ENCODE measurements at regions not wholly inside any gene's neighbourhood (a gene's known extent, or its start where the extent isn't known, plus 50 kb on each side); places are given as distances from the start of the nearest gene placed in this dataset.
A peak's percentile ranks its signal among the peaks of the same experiment; 100 is the strongest.

- DNase-seq (no peak), ATAC-seq (no peak)
- CTCF ChIA-PET, result no interaction called here
- no TSS peak for BruUV-seq (replicated peaks)
- no peak overlapping the region for H3K4me2 ChIP-seq (ENCODE audit: low read length)
- TF ChIP-seq EZH2 (IDR thresholded peaks at IDR 0.05; ENCODE audit: low read length, unreplicated experiment) (no peak), CTCF (conservative IDR thresholded peaks at IDR 0.05; ENCODE audit: low read depth, low read length) (no peak), EZH2phosphoT487 (IDR thresholded peaks at IDR 0.05; ENCODE audit: borderline replicate concordance, low read length) (no peak)
- no peaks in the 10 kb centered on the region for H3K36me3 ChIP-seq (ENCODE audit: low read depth, low read length)
- no peaks in the 10 kb centered on the region for H3K9me3 ChIP-seq (ENCODE audit: low read length)
- no peak overlapping the region for H3K9ac ChIP-seq (ENCODE audit: low read length)
- intact Hi-C loops (cut with micrococcal nuclease), result no loop called here
- no peaks in the 10 kb centered on the region for H3K9me2 ChIP-seq (replicated peaks; ENCODE audit: low read length)
- no peaks in the 10 kb centered on the region for H4K20me1 ChIP-seq (ENCODE audit: low read length)
- no peaks in the 10 kb centered on the region for H3K79me2 ChIP-seq (ENCODE audit: low read length)
- no peaks in the 10 kb centered on the region for H3F3A ChIP-seq (ENCODE audit: low read length, unreplicated experiment)
- H3K4me3 ChIP-seq (ENCODE audit: low read length), result no peak overlapping the region
- POLR2A ChIA-PET (ENCODE audit: unreplicated experiment), result no interaction called here
- no peak overlapping the region for H3K27ac ChIP-seq (ENCODE audit: low read length)
- peaks cover 3% of the 10 kb centered on the region for H3K4me1 ChIP-seq (ENCODE audit: insufficient read depth, low read length)
- no peaks in the 10 kb centered on the region for H3K27me3 ChIP-seq (ENCODE audit: low read length)
- no peak overlapping the region for H2AFZ ChIP-seq (ENCODE audit: low read length)
These were observed 50.3 kb upstream of the TMC1 start for GRCh38 chr9:72471096-72471495.

- ChIA-PET POLR2A (ENCODE audit: unreplicated experiment) (no interaction called here), CTCF (interaction anchor here (0.6 kb wide), 1 partner anchor 13 kb away, joined by 3 read pairs; no protein-coding TSS in a partner anchor)
- Histone ChIP-seq H3K4me3 (ENCODE audit: low read length) (no peak overlapping the region), H3K9ac (ENCODE audit: low read length) (no peak overlapping the region), H3K4me2 (ENCODE audit: low read length) (no peak overlapping the region), H3F3A (ENCODE audit: low read length, unreplicated experiment) (no peaks in the 10 kb centered on the region), H3K79me2 (ENCODE audit: low read length) (no peaks in the 10 kb centered on the region), H3K27ac (ENCODE audit: low read length) (no peak overlapping the region), H3K4me1 (ENCODE audit: insufficient read depth, low read length) (0 out of 2 replicates have a peak, but pooled peaks cover 5% of the 10 kb centered on the region), H3K36me3 (ENCODE audit: low read depth, low read length) (no peaks in the 10 kb centered on the region), H2AFZ (ENCODE audit: low read length) (no peak overlapping the region), H4K20me1 (ENCODE audit: low read length) (no peaks in the 10 kb centered on the region), H3K9me2 (replicated peaks; ENCODE audit: low read length) (no peaks in the 10 kb centered on the region), H3K9me3 (ENCODE audit: low read length) (no peaks in the 10 kb centered on the region), H3K27me3 (ENCODE audit: low read length) (no peaks in the 10 kb centered on the region)
- no TSS peak for BruUV-seq (replicated peaks)
- ATAC-seq (no peak), DNase-seq (no peak)
- intact Hi-C loops (cut with micrococcal nuclease), result no loop called here
- TF ChIP-seq EZH2phosphoT487 (IDR thresholded peaks at IDR 0.05; ENCODE audit: borderline replicate concordance, low read length), result no peak
- TF ChIP-seq CTCF (conservative IDR thresholded peaks at IDR 0.05; ENCODE audit: low read depth, low read length), result no peak
- no peak for TF ChIP-seq EZH2 (IDR thresholded peaks at IDR 0.05; ENCODE audit: low read length, unreplicated experiment)
These were observed 53.4 kb upstream of the TMC1 start for GRCh38 chr9:72467766-72468738.

GRCh38 chr9:72465593-72465984 lies 55.8 kb upstream of the TMC1 start:
- no peak for TF ChIP-seq EZH2phosphoT487 (IDR thresholded peaks at IDR 0.05; ENCODE audit: borderline replicate concordance, low read length)
- no peak for TF ChIP-seq EZH2 (IDR thresholded peaks at IDR 0.05; ENCODE audit: low read length, unreplicated experiment)
- TF ChIP-seq CTCF (conservative IDR thresholded peaks at IDR 0.05; ENCODE audit: low read depth, low read length), result no peak
- no peak overlapping the region for H3K9ac ChIP-seq (ENCODE audit: low read length)
- H3K27me3 ChIP-seq (ENCODE audit: low read length), result no peaks in the 10 kb centered on the region
- peaks cover 11% of the 10 kb centered on the region; the same call in 1 of the 2 replicates for H3K4me1 ChIP-seq (ENCODE audit: insufficient read depth, low read length)
- H3K9me2 ChIP-seq (replicated peaks; ENCODE audit: low read length), result no peaks in the 10 kb centered on the region
- intact Hi-C loops (cut with micrococcal nuclease), result no loop called here
- no peak overlapping the region for H3K4me2 ChIP-seq (ENCODE audit: low read length)
- no peak overlapping the region for H2AFZ ChIP-seq (ENCODE audit: low read length)
- no peak overlapping the region for H3K27ac ChIP-seq (ENCODE audit: low read length)
- ATAC-seq (peak; percentile 76), DNase-seq (no peak)
- CTCF ChIA-PET, result no interaction called here
- H3F3A ChIP-seq (ENCODE audit: low read length, unreplicated experiment), result no peaks in the 10 kb centered on the region
- H3K36me3 ChIP-seq (ENCODE audit: low read depth, low read length), result no peaks in the 10 kb centered on the region
- no peaks in the 10 kb centered on the region for H3K9me3 ChIP-seq (ENCODE audit: low read length)
- POLR2A ChIA-PET (ENCODE audit: unreplicated experiment), result no interaction called here
- BruUV-seq (replicated peaks), result no TSS peak
- H3K79me2 ChIP-seq (ENCODE audit: low read length), result no peaks in the 10 kb centered on the region
- H3K4me3 ChIP-seq (ENCODE audit: low read length), result no peak overlapping the region
- no peaks in the 10 kb centered on the region for H4K20me1 ChIP-seq (ENCODE audit: low read length)

All from PC-3 (cell line).